PC-9 (cell line): ENCODE measurements at regions not wholly inside any gene's neighbourhood (a gene's known extent, or its start where the extent isn't known, plus 50 kb on each side); places are given as distances from the start of the nearest gene placed in this dataset.

Experiments
- BruUV-seq: library from RNA; stranded (reverse); fragments of 400-500 nt; replicated peaks from 2 replicates; lab custom pipeline; 2021; lab: Mats Ljungman, UMichigan
- CTCF ChIA-PET: fragments of 300-600 bp; sonication (Branson Sonifier 250); formaldehyde crosslinking; loops from one replicate; lab custom pipeline; 2022; ENCODE audit warnings: antibody characterized with exemption; lab: Charles Lee
- POLR2A ChIA-PET: fragments of 300-600 bp; sonication (Branson Sonifier 250); formaldehyde crosslinking; loops from one replicate; lab custom pipeline; 2022; ENCODE audit warnings: antibody characterized with exemption; ENCODE audit not compliant: unreplicated experiment; lab: Charles Lee
- DNase-seq, 2 experiments: peaks; one replicate each; pipeline versions ENCODE4 v3.0.0 to v3.0.0-alpha.2; 2015 to 2022; ENCODE audit warnings: mixed read lengths in 1 of 2
- H2AFZ ChIP-seq: fragments of 200-600 bp; sonication (generic); 2 replicates; pipeline ENCODE4 v1.8.1; 2017; ENCODE audit warnings: antibody characterized with exemption
- H3F3A ChIP-seq: fragments of 200-600 bp; sonication (generic); 2 replicates; pipeline ENCODE4 v1.8.1; 2017; ENCODE audit warnings: antibody characterized with exemption, mild to moderate bottlenecking, low read depth; ENCODE audit not compliant: insufficient read depth
- H3K27ac ChIP-seq: fragments of 200-600 bp; sonication (generic); 2 replicates; pipeline ENCODE4 v1.6.1; 2016; ENCODE audit warnings: mixed run types
- H3K27me3 ChIP-seq: fragments of 200-600 bp; sonication (generic); 2 replicates; pipeline ENCODE4 v1.6.1; 2016; ENCODE audit warnings: low read depth, mixed run types; ENCODE audit not compliant: insufficient read depth
- H3K36me3 ChIP-seq: fragments of 200-600 bp; sonication (generic); 2 replicates; pipeline ENCODE4 v1.6.1; 2016; ENCODE audit warnings: low read depth, mixed run types
- H3K4me1 ChIP-seq: fragments of 200-600 bp; sonication (generic); replicated peaks from 2 replicates; pipeline ENCODE4 v1.6.1; 2016; ENCODE audit warnings: mixed run types; ENCODE audit not compliant: insufficient read depth
- H3K4me2 ChIP-seq: fragments of 200-600 bp; sonication (generic); 2 replicates; pipeline ENCODE4 v1.6.1; 2017; ENCODE audit warnings: mixed run types
- H3K4me3 ChIP-seq: fragments of 200-600 bp; sonication (generic); 2 replicates; pipeline ENCODE4 v1.6.1; 2016; ENCODE audit warnings: mixed run types
- H3K79me2 ChIP-seq: fragments of 200-600 bp; sonication (generic); 2 replicates; pipeline ENCODE4 v1.6.1; 2017; ENCODE audit warnings: low read depth, mixed run types
- H3K9me2 ChIP-seq: fragments of 200-600 bp; sonication (generic); 2 replicates; pipeline ENCODE4 v1.8.1; 2017; ENCODE audit warnings: mild to moderate bottlenecking; ENCODE audit not compliant: insufficient read depth
- H3K9me3 ChIP-seq: fragments of 200-600 bp; sonication (generic); 2 replicates; pipeline ENCODE4 v1.8.1; 2016; ENCODE audit warnings: low read depth; ENCODE audit not compliant: insufficient read depth
- H4K20me1 ChIP-seq: fragments of 200-600 bp; sonication (generic); 2 replicates; pipeline ENCODE4 v1.8.1; 2017; ENCODE audit not compliant: insufficient read depth
- EZH2 ChIP-seq: fragments of 200-600 bp; sonication (generic); IDR thresholded peaks from 2 replicates; pipeline ENCODE4 v1.8.0; 2017; ENCODE audit warnings: antibody characterized with exemption, low read depth
- intact Hi-C: fragments of 100-400 bp; cut with micrococcal nuclease; formaldehyde crosslinking; loops from one replicate; pipeline ENCODE4 v1.10.0; 2022; ENCODE audit not compliant: unreplicated experiment
- TF ChIP-seq, protein P1 (sequence below): fragments of 200-600 bp; sonication (generic); conservative IDR thresholded peaks from 2 replicates; pipeline ENCODE4 v1.6.1; 2017; ENCODE audit warnings: mixed run types, antibody characterized with exemption, mild to moderate bottlenecking, moderate library complexity

DNA sequence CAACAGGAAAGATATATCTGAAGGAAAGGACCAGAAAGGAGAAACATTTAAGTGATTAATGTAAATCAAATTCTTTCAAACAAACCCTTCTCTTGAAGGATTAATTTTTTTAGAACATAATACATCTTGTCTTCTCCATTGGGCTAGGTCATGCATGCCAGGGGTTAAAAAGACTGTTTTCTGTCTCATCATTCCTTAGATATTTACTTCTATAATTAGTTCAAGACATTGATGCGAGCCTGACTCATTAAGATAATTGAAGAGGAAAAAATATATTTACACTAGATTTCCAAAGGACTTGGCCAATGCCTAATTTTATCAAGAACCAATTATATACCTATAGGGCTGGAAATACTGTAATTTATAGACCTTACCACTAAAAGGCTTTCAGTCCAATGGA is 166.6 kb upstream of the SETBP1 start:
- intact Hi-C loops, result no loop called here
- Histone ChIP-seq H3K27me3 (no peaks in the 10 kb centered on the region), H3K9me3 (no peaks in the 10 kb centered on the region), H3F3A (no peaks in the 10 kb centered on the region), H4K20me1 (no peaks in the 10 kb centered on the region), H3K36me3 (no peaks in the 10 kb centered on the region), H3K79me2 (no peaks in the 10 kb centered on the region), H3K4me2 (no peak overlapping the region), H3K4me3 (no peak overlapping the region), H3K9me2 (no peaks in the 10 kb centered on the region), H3K4me1 (peaks cover 11% of the 10 kb centered on the region), H3K27ac (no peak overlapping the region), H2AFZ (no peak overlapping the region)
- BruUV-seq, result no TSS peak
- ChIA-PET CTCF (no interaction called here), POLR2A (no interaction called here)
- DNase-seq, result no peak
- no peak for TF ChIP-seq EZH2
- TF ChIP-seq, protein P1, sequence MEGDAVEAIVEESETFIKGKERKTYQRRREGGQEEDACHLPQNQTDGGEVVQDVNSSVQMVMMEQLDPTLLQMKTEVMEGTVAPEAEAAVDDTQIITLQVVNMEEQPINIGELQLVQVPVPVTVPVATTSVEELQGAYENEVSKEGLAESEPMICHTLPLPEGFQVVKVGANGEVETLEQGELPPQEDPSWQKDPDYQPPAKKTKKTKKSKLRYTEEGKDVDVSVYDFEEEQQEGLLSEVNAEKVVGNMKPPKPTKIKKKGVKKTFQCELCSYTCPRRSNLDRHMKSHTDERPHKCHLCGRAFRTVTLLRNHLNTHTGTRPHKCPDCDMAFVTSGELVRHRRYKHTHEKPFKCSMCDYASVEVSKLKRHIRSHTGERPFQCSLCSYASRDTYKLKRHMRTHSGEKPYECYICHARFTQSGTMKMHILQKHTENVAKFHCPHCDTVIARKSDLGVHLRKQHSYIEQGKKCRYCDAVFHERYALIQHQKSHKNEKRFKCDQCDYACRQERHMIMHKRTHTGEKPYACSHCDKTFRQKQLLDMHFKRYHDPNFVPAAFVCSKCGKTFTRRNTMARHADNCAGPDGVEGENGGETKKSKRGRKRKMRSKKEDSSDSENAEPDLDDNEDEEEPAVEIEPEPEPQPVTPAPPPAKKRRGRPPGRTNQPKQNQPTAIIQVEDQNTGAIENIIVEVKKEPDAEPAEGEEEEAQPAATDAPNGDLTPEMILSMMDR, result no peak

DNA sequence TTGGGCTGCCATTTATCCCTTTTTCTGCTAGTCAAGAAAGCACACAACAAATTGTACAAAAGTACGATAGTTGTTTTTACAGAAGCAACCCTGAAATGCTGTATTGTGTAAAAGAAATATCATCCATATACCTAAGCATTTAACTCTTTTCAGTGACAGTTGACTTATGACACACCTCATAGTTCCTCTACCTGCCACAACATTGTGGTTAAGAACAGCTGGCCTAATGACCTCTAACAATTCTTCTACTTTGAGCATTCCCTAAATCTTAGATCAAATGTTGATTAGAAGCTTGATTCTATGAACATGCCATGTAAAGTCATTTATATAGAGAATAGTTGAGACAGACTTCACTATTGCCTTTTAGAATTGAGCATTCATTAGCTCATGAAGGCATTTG is 165.9 kb upstream of the SETBP1 start:
- Histone ChIP-seq H3K27ac (no peak overlapping the region), H3K27me3 (no peaks in the 10 kb centered on the region), H3K4me2 (no peak overlapping the region), H4K20me1 (no peaks in the 10 kb centered on the region), H3K4me3 (no peak overlapping the region), H3F3A (no peaks in the 10 kb centered on the region), H3K9me2 (no peaks in the 10 kb centered on the region), H3K36me3 (no peaks in the 10 kb centered on the region), H2AFZ (no peak overlapping the region), H3K4me1 (peaks cover 11% of the 10 kb centered on the region), H3K79me2 (no peaks in the 10 kb centered on the region), H3K9me3 (no peaks in the 10 kb centered on the region)
- POLR2A ChIA-PET, result no interaction called here
- TF ChIP-seq, protein P1, result no peak
- no peak for TF ChIP-seq EZH2
- peak in 1 of 2 experiments; percentile 59 for DNase-seq
- CTCF ChIA-PET, result no interaction called here
- intact Hi-C loops, result no loop called here
- no TSS peak for BruUV-seq

DNA sequence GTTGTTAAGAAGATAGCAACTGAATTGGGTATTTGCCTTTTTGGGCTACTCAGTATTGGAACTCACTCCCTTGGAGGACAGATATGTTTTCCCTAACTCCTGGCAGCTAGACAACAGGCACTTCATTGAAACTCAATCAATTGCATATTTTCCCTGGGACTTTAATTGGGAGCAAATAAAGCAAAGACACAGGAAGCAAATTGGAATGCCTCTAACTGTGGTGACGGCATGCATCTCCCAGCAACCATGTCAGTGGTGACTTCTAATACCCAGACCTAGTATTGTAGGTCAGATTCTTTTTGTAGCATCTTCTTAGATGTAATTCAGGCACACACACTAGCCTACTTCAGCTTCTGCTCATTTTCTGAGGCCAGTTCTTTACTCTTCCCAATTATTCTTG is 164.2 kb upstream of the SETBP1 start:
- no peaks in the 10 kb centered on the region for H3K36me3 ChIP-seq
- intact Hi-C loops, result no loop called here
- H3F3A ChIP-seq, result peaks cover 6% of the 10 kb centered on the region; the same call in 1 of the 2 replicates
- H4K20me1 ChIP-seq, result no peaks in the 10 kb centered on the region
- no peak overlapping the region for H2AFZ ChIP-seq
- no peak overlapping the region for H3K4me2 ChIP-seq
- DNase-seq, result no peak
- H3K27ac ChIP-seq, result no peak overlapping the region
- no peaks in the 10 kb centered on the region for H3K9me2 ChIP-seq
- CTCF ChIA-PET, result no interaction called here
- POLR2A ChIA-PET, result no interaction called here
- no peak for TF ChIP-seq EZH2
- TF ChIP-seq, protein P1, result no peak
- no peaks in the 10 kb centered on the region for H3K27me3 ChIP-seq
- no TSS peak for BruUV-seq
- peaks cover 20% of the 10 kb centered on the region for H3K4me1 ChIP-seq
- no peaks in the 10 kb centered on the region for H3K9me3 ChIP-seq
- no peak overlapping the region for H3K4me3 ChIP-seq
- no peaks in the 10 kb centered on the region for H3K79me2 ChIP-seq
